Gastrocnemius medialis (tissue), 4 donors: ENCODE measurements at regions not wholly inside any gene's neighbourhood (a gene's known extent, or its start where the extent isn't known, plus 50 kb on each side); places are given as distances from the start of the nearest gene placed in this dataset.

Source experiments
- ATAC-seq, 2 donors: fragments of 150-250 bp; one replicate each; pipeline ENCODE4 v1.9.1; 2016
- DNase-seq, 2 donors: peaks; one replicate each; pipeline ENCODE4 v3.0.0-alpha.2; 2019
- H3K27ac ChIP-seq, 4 donors: fragments of 200-600 bp; sonication (generic); 1 replicate in 1 of 4; 2 replicates in 3 of 4; pipeline ENCODE4 v1.5.1; 2016 to 2018; ENCODE audit warnings: mild to moderate bottlenecking in 2 of 4, moderate library complexity in 1 of 4
- H3K27me3 ChIP-seq, 3 donors: fragments of 200-600 bp; sonication (generic) in 2 of 3; 1 replicate in 1 of 3; 2 replicates in 2 of 3; pipeline versions ENCODE4 v1.5.1 to v1.6.0; 2016 to 2019; ENCODE audit warnings: mild to moderate bottlenecking in 1 of 3, moderate library complexity in 1 of 3
- H3K36me3 ChIP-seq, 2 donors: fragments of 200-600 bp; sonication (generic) in 1 of 2; one replicate each; pipeline ENCODE4 v1.5.1; 2017 to 2018
- H3K4me1 ChIP-seq, 2 donors: fragments of 200-600 bp; sonication (generic) in 1 of 2; one replicate each; pipeline ENCODE4 v1.5.1; 2016 to 2017; ENCODE audit warnings: mild to moderate bottlenecking in 2 of 2
- H3K4me3 ChIP-seq, 4 donors: fragments of 200-600 bp; sonication (generic) in 3 of 4; 1 replicate in 1 of 4; 2 replicates in 3 of 4; pipeline ENCODE4 v1.5.1; 2016 to 2019; ENCODE audit warnings: mild to moderate bottlenecking in 2 of 4
- H3K9me3 ChIP-seq, 3 donors: fragments of 200-600 bp; sonication (generic) in 2 of 3; 1 replicate in 1 of 3; 2 replicates in 2 of 3; pipeline ENCODE4 v1.5.1; 2016 to 2019
- CTCF ChIP-seq, 5 experiments: fragments of 450-650 bp in 3 of 5; fragments of 200-600 bp in 2 of 5; sonication (generic) in 2 of 5; IDR thresholded peaks in 4 of 5; conservative IDR thresholded peaks in 1 of 5; 1 replicate in 4 of 5; 2 replicates in 1 of 5; pipeline ENCODE4 v1.5.1; 2016 to 2019; ENCODE audit warnings: antibody characterized with exemption in 5 of 5, mild to moderate bottlenecking in 3 of 5, moderate library complexity in 3 of 5
- POLR2A ChIP-seq, 2 donors: fragments of 450-650 bp; IDR thresholded peaks; one replicate each; pipeline ENCODE4 v1.6.1; 2017; ENCODE audit warnings: antibody characterized with exemption in 2 of 2, mild to moderate bottlenecking in 2 of 2, moderate library complexity in 2 of 2
- in situ Hi-C, 4 donors: fragments of 200-750 bp; cut with MboI; loops; one replicate each; pipeline versions ENCODE4 v1.15.0 to v1.8.0; 2017; ENCODE audit warnings: low sequenced_read_pairs in 4 of 4
- intact Hi-C: fragments of 100-400 bp; cut with DNase I; formaldehyde crosslinking; loops from one replicate; pipeline ENCODE4 v1.15.1; 2023; ENCODE audit warnings: low total_unique reads

DNA sequence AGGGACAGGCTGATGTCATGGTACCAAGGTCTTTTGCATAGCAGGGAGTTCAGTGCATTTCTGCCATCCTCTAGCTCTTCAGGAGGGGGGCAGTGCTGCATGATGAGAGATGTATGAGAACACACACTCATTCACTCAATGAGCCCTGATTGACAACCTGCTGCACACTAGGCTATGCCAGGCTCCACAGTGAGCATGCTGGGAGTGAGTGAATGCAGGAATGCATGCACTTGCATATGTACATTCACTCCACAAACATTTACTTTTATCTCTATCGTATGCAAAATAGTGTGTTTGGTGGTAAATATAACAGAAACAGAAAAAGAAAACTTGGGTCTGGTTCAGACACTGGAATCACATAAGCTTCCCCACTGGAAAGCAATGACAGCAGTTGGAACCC lies 374.1 kb upstream of the C16orf82 start:
- Histone ChIP-seq H3K4me1 (no peaks in the 10 kb centered on the region), H3K9me3 (no peaks in the 10 kb centered on the region), H3K36me3 (no peaks in the 10 kb centered on the region), H3K27ac (no peak overlapping the region), H3K4me3 (no peak overlapping the region), H3K27me3 (no peaks in the 10 kb centered on the region)
- ATAC-seq (no peak), DNase-seq (no peak)
- in situ Hi-C loops (no loop called here), intact Hi-C loops (no loop called here)
- TF ChIP-seq POLR2A (IDR thresholded peaks at IDR 0.05) (no peak), CTCF (IDR thresholded peaks at IDR 0.05 in 4 of 5, conservative IDR thresholded peaks at IDR 0.05 in 1 of 5) (no peak)

GRCh38 chr16:26697807-26698206 lies 368.9 kb upstream of the C16orf82 start:
- Histone ChIP-seq H3K27me3 (no peaks in the 10 kb centered on the region), H3K9me3 (no peaks in the 10 kb centered on the region), H3K27ac (no peak overlapping the region), H3K4me3 (no peak overlapping the region), H3K4me1 (no peaks in the 10 kb centered on the region), H3K36me3 (no peaks in the 10 kb centered on the region)
- no peak for TF ChIP-seq POLR2A (IDR thresholded peaks at IDR 0.05)
- no peak for TF ChIP-seq CTCF (IDR thresholded peaks at IDR 0.05 in 4 of 5, conservative IDR thresholded peaks at IDR 0.05 in 1 of 5)
- in situ Hi-C loops: no loop called here
- DNase-seq (no peak), ATAC-seq (no peak)
- intact Hi-C loops: no loop called here

GRCh38 chr16:26700250-26700649 lies 366.5 kb upstream of the C16orf82 start:
- DNase-seq (no peak), ATAC-seq (no peak)
- Histone ChIP-seq H3K4me1 (no peaks in the 10 kb centered on the region), H3K9me3 (no peaks in the 10 kb centered on the region), H3K4me3 (no peak overlapping the region), H3K36me3 (no peaks in the 10 kb centered on the region), H3K27ac (no peak overlapping the region), H3K27me3 (no peaks in the 10 kb centered on the region)
- intact Hi-C loops: no loop called here
- TF ChIP-seq CTCF (IDR thresholded peaks at IDR 0.05 in 4 of 5, conservative IDR thresholded peaks at IDR 0.05 in 1 of 5): no peak
- no peak for TF ChIP-seq POLR2A (IDR thresholded peaks at IDR 0.05)
- in situ Hi-C loops: no loop called here

DNA sequence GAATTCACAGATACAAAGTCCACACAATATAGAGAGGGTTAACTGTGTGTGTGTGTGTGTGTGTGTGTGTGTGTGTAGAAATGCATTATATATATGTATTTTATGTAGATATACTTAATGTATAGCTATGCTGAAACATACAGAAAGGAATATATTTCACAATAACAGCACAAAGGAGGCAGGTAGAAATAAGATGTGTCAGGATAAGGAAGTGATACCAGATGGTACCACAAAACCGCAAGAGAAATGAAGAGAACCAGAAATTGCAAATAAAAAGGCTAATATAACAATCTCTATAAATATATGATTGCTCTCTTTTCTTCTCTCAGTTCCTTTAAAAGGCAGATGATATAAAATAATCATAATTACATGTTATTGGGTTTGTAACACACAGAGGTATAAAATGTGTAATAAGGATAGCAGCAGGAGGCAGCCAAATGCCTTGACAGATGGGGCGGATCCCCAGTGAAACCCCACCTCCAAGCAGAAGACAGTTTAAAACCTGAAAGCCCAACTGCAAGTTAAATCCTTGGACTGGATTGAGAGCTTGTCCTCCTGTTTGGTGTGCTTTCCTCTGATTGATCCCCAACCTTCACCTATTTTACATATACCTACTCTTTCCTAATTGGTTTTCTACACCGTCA lies 365.4 kb upstream of the C16orf82 start:
- Histone ChIP-seq H3K4me3 (no peak overlapping the region), H3K27ac (no peak overlapping the region), H3K27me3 (no peaks in the 10 kb centered on the region), H3K4me1 (no peaks in the 10 kb centered on the region), H3K36me3 (no peaks in the 10 kb centered on the region), H3K9me3 (no peaks in the 10 kb centered on the region)
- no peak for DNase-seq
- ATAC-seq: no peak
- TF ChIP-seq CTCF (IDR thresholded peaks at IDR 0.05 in 4 of 5, conservative IDR thresholded peaks at IDR 0.05 in 1 of 5) (no peak), POLR2A (IDR thresholded peaks at IDR 0.05) (no peak)
- intact Hi-C loops (no loop called here), in situ Hi-C loops (no loop called here)

- H3K9me3 ChIP-seq: no peaks in the 10 kb centered on the region
- no peaks in the 10 kb centered on the region for H3K4me1 ChIP-seq
- no peak overlapping the region for H3K4me3 ChIP-seq
- no peaks in the 10 kb centered on the region for H3K36me3 ChIP-seq
- intact Hi-C loops: no loop called here
- ATAC-seq: no peak
- DNase-seq: no peak
- in situ Hi-C loops: no loop called here
- no peak overlapping the region for H3K27ac ChIP-seq
- no peak for TF ChIP-seq CTCF (IDR thresholded peaks at IDR 0.05 in 4 of 5, conservative IDR thresholded peaks at IDR 0.05 in 1 of 5)
- TF ChIP-seq POLR2A (IDR thresholded peaks at IDR 0.05): no peak
- H3K27me3 ChIP-seq: no peaks in the 10 kb centered on the region
Measured at GRCh38 chr16:26705346-26705745, 361.4 kb upstream of the C16orf82 start.
